ENCODE measurements at regions not wholly inside any gene's neighbourhood (a gene's known extent, or its start where the extent isn't known, plus 50 kb on each side); places are given as distances from the start of the nearest gene placed in this dataset.

DNA sequence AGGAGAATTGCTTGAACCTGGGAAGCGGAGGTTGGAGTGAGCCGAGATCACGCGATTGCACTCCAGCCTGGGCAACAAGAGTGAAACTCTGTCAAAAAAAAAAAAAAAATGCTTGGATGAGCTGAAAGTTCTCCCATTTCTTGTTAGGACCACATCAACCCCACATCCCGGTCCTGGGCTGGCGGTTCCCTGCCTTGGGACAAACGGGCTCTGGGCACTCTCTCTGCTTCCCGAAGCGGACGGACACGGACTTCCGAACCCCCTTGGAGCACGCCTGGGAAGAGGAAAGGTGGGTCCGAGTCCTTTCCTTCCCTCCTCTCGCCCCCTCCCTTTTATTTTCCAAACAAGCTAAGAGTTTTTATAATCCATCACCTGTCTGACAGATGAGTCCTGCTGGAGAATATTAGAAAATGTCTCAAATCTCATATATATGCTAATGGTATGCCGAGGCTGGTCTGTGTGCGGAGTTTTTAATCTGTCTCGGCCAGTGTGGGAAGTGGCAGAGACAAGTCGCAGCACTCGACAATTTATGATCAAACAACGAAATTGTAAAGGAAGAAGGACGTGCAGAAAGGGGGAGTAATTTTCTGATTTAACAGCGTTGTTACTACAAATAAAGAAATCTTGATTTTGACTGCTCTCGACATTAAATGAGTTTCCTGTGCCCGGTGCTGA, 257.9 kb upstream of the IRX4 start:
- TF ChIP-seq, protein P1, sequence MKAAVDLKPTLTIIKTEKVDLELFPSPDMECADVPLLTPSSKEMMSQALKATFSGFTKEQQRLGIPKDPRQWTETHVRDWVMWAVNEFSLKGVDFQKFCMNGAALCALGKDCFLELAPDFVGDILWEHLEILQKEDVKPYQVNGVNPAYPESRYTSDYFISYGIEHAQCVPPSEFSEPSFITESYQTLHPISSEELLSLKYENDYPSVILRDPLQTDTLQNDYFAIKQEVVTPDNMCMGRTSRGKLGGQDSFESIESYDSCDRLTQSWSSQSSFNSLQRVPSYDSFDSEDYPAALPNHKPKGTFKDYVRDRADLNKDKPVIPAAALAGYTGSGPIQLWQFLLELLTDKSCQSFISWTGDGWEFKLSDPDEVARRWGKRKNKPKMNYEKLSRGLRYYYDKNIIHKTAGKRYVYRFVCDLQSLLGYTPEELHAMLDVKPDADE (IDR thresholded peaks at IDR 0.05), result no peak
- no peak for TF ChIP-seq EZH2phosphoT487 (IDR thresholded peaks at IDR 0.05; ENCODE audit: unreplicated experiment)
- no peak for TF ChIP-seq POLR2AphosphoS5 (IDR thresholded peaks at IDR 0.05; ENCODE audit: low read depth)
- TF ChIP-seq, protein P2, sequence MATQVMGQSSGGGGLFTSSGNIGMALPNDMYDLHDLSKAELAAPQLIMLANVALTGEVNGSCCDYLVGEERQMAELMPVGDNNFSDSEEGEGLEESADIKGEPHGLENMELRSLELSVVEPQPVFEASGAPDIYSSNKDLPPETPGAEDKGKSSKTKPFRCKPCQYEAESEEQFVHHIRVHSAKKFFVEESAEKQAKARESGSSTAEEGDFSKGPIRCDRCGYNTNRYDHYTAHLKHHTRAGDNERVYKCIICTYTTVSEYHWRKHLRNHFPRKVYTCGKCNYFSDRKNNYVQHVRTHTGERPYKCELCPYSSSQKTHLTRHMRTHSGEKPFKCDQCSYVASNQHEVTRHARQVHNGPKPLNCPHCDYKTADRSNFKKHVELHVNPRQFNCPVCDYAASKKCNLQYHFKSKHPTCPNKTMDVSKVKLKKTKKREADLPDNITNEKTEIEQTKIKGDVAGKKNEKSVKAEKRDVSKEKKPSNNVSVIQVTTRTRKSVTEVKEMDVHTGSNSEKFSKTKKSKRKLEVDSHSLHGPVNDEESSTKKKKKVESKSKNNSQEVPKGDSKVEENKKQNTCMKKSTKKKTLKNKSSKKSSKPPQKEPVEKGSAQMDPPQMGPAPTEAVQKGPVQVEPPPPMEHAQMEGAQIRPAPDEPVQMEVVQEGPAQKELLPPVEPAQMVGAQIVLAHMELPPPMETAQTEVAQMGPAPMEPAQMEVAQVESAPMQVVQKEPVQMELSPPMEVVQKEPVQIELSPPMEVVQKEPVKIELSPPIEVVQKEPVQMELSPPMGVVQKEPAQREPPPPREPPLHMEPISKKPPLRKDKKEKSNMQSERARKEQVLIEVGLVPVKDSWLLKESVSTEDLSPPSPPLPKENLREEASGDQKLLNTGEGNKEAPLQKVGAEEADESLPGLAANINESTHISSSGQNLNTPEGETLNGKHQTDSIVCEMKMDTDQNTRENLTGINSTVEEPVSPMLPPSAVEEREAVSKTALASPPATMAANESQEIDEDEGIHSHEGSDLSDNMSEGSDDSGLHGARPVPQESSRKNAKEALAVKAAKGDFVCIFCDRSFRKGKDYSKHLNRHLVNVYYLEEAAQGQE (IDR thresholded peaks at IDR 0.05; ENCODE audit: unreplicated experiment), result no peak
- TF ChIP-seq, protein P3, sequence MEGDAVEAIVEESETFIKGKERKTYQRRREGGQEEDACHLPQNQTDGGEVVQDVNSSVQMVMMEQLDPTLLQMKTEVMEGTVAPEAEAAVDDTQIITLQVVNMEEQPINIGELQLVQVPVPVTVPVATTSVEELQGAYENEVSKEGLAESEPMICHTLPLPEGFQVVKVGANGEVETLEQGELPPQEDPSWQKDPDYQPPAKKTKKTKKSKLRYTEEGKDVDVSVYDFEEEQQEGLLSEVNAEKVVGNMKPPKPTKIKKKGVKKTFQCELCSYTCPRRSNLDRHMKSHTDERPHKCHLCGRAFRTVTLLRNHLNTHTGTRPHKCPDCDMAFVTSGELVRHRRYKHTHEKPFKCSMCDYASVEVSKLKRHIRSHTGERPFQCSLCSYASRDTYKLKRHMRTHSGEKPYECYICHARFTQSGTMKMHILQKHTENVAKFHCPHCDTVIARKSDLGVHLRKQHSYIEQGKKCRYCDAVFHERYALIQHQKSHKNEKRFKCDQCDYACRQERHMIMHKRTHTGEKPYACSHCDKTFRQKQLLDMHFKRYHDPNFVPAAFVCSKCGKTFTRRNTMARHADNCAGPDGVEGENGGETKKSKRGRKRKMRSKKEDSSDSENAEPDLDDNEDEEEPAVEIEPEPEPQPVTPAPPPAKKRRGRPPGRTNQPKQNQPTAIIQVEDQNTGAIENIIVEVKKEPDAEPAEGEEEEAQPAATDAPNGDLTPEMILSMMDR (conservative IDR thresholded peaks at IDR 0.05; ENCODE audit: low read depth in 2 of 2), result no peak
- H3K4me3 ChIP-seq, result no peak overlapping the region
- no peaks in the 10 kb centered on the region for H3K79me2 ChIP-seq (replicated peaks; ENCODE audit: insufficient read depth)
- H3F3A ChIP-seq (replicated peaks; ENCODE audit: low read depth), result no peaks in the 10 kb centered on the region
- Mint-ChIP-seq H3K4me3 (no peak overlapping the region), H3K27ac (no peak overlapping the region), H3K9me3 (peaks cover 9% of the 10 kb centered on the region), H3K4me1 (no peaks in the 10 kb centered on the region), H3K36me3 (ENCODE audit: low read depth) (no peaks in the 10 kb centered on the region), H3K27me3 (ENCODE audit: insufficient read depth, low read depth, poor library complexity) (peaks cover 17% of the 10 kb centered on the region)
- ATAC-seq, result no peak
- H3K4me2 ChIP-seq, result no peak overlapping the region
- no peak for DNase-seq (ENCODE audit: low spot score)
- no peaks in the 10 kb centered on the region for H3K4me1 ChIP-seq (ENCODE audit: insufficient read depth)
- H3K27ac ChIP-seq (ENCODE audit: low read depth), result no peak overlapping the region
- no peaks in the 10 kb centered on the region for H4K20me1 ChIP-seq (replicated peaks; ENCODE audit: insufficient read depth)
- no peak overlapping the region for H2AFZ ChIP-seq
- H3K27me3 ChIP-seq (ENCODE audit: insufficient read depth), result no peaks in the 10 kb centered on the region
- H3K36me3 ChIP-seq (ENCODE audit: insufficient read depth), result no peaks in the 10 kb centered on the region
- no peaks in the 10 kb centered on the region for H3K9me2 ChIP-seq (ENCODE audit: insufficient read depth)

DNA sequence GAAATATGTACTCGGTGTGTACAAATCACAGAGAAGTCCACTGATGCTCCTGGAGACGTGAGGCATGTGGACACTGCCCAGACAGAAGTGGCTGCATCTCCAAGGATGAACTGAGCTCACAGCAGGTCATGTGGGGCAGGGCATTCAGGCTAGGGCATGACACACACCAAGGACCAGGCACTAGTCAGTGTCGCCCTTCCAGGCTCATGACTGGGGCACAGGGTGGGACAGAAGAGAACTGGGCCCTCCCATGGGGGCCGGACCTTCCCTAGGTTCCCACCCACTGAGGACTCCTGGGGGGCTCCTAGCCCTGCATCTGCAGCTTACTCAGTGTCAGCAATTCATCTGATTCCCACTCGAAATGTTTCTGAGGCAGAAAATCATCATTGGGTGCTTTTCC, 256.8 kb upstream of the IRX4 start:
- H3K4me1 Mint-ChIP-seq, result no peaks in the 10 kb centered on the region
- DNase-seq (ENCODE audit: low spot score) (no peak), ATAC-seq (no peak)
- H3K27ac Mint-ChIP-seq, result no peak overlapping the region
- Histone ChIP-seq H3K79me2 (replicated peaks; ENCODE audit: insufficient read depth) (no peaks in the 10 kb centered on the region), H3K4me2 (no peak overlapping the region), H2AFZ (no peak overlapping the region), H3K9me2 (ENCODE audit: insufficient read depth) (no peaks in the 10 kb centered on the region), H4K20me1 (replicated peaks; ENCODE audit: insufficient read depth) (no peaks in the 10 kb centered on the region), H3K36me3 (ENCODE audit: insufficient read depth) (no peaks in the 10 kb centered on the region), H3K27me3 (ENCODE audit: insufficient read depth) (no peaks in the 10 kb centered on the region), H3F3A (replicated peaks; ENCODE audit: low read depth) (no peaks in the 10 kb centered on the region), H3K4me1 (ENCODE audit: insufficient read depth) (no peaks in the 10 kb centered on the region), H3K4me3 (no peak overlapping the region), H3K27ac (ENCODE audit: low read depth) (no peak overlapping the region)
- no peak overlapping the region for H3K4me3 Mint-ChIP-seq
- no peaks in the 10 kb centered on the region for H3K36me3 Mint-ChIP-seq (ENCODE audit: low read depth)
- H3K27me3 Mint-ChIP-seq (ENCODE audit: insufficient read depth, low read depth, poor library complexity), result peaks cover 17% of the 10 kb centered on the region
- H3K9me3 Mint-ChIP-seq, result peaks cover 6% of the 10 kb centered on the region
- TF ChIP-seq ZNF331 (CRISPR knock-in tag; IDR thresholded peaks at IDR 0.05; ENCODE audit: low read depth) (no peak), JUNB (IDR thresholded peaks at IDR 0.05; ENCODE audit: unreplicated experiment) (no peak), ZNF462 (CRISPR knock-in tag; IDR thresholded peaks at IDR 0.05) (no peak), STAT1 (IDR thresholded peaks at IDR 0.05; ENCODE audit: unreplicated experiment) (no peak)

Data from GM23338 (cell line).